GM13977 (cell line): ENCODE measurements at regions not wholly inside any gene's neighbourhood (a gene's known extent, or its start where the extent isn't known, plus 50 kb on each side); places are given as distances from the start of the nearest gene placed in this dataset.

Source experiments
- DNase-seq: peaks from one replicate; pipeline ENCODE4 v3.0.0; 2012; ENCODE audit warnings: low spot score
- CTCF ChIP-seq: IDR thresholded peaks from 2 replicates; pipeline ENCODE4 v1.5.1; 2012; ENCODE audit warnings: mild to moderate bottlenecking, control low read depth; ENCODE audit not compliant: insufficient read depth; ENCODE audit errors: extremely low read depth, missing control alignments
- in situ Hi-C: fragments of 300-500 bp; cut with MboI; formaldehyde crosslinking; loops from one replicate; pipeline ENCODE4 v1.12.0; 2022; ENCODE audit warnings: low sequenced_read_pairs, low pct_unique_long_range_greater_than_20kb, mixed read lengths, inconsistent platforms; ENCODE audit not compliant: unreplicated experiment

DNA sequence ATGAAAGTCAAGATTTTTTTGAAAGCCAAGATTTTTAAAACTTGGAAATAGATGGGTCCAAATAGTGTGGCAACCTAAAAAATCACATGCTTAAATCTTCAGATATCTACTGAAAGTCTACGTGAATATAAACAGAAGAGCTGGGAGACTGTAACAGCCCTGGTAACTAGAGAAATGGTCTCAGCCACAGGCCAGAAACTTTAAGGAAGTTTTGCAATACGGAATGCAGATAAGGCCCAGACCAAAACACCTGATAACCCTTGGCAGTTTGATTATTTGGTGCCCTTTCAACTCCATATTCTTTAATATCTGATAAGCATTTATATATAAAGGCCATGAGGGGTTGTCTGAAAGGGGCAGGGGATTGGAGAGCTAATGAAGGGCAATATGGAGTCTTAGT is 537.3 kb upstream of the TGFBR2 start:
- no peak for DNase-seq
- in situ Hi-C loops: no loop called here
- TF ChIP-seq CTCF: no peak

DNA sequence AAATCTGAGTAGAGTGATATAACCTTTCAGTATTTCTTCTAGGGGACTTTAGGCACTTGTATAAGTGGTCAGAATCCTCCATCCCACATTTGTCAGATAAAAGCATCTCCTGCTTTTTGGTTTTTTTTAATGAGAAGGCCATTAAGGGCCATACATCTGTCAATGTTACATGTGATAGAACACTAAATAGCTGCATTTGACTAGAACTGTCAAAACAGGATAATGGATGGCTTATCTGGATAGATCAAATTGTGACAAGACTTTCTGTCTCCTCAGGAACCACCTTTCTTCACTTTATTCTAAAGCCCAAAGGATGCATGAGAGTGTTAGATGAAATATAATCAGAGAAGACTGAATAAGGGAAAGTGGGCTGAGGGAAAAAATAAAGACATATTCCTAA is 533.4 kb upstream of the TGFBR2 start:
- in situ Hi-C loops: no loop called here
- TF ChIP-seq CTCF: no peak

GRCh38 chr3:30073622-30074021 is 532.8 kb upstream of the TGFBR2 start:
- in situ Hi-C loops: no loop called here
- DNase-seq: no peak
- TF ChIP-seq CTCF: no peak

More for the DNA sequence above, 533.4 kb upstream of the TGFBR2 start:
- DNase-seq: no peak

DNA sequence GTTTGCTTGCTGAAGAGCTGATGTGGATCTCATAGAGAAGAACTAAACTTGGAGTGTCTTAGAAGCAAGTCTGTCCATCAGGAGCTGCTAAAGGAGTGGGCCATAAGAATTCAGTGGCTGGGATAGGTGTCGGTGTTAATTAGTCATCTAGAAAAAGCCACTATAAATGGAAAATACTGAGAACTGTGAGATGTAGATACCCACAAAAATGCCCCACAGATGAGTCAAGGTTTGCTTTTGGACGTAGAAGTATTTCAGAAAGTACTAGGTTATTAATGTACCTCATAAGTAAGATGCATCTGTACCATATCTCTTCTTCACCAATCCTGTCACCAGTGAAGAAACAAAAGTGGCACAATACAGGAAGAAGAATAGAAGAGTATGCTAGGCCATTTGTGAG is 530.9 kb upstream of the TGFBR2 start:
- DNase-seq: no peak
- in situ Hi-C loops: no loop called here
- no peak for TF ChIP-seq CTCF

GRCh38 chr3:30076899-30077298 is 529.5 kb upstream of the TGFBR2 start:
- in situ Hi-C loops: no loop called here
- no peak for TF ChIP-seq CTCF
- no peak for DNase-seq

DNA sequence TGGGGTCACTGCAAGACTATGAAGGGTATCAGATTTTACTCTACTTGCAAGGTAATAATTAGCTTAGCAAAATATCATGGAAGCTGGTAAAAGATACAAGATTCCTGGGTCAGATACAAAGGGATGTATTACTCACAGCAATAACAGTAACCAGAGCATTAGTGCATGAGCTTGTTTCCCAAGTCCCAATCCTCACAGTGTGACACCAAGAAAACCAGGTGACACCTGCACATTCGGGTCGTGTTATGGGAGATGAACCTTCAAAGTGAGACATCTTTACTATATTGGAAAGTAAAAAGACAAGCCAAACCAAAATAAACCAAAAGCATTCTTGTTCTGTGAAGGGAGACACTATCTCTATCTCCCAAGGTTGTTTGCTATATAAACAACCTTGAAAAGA is 528.7 kb upstream of the TGFBR2 start:
- no peak for TF ChIP-seq CTCF
- DNase-seq: no peak
- in situ Hi-C loops: no loop called here

DNA sequence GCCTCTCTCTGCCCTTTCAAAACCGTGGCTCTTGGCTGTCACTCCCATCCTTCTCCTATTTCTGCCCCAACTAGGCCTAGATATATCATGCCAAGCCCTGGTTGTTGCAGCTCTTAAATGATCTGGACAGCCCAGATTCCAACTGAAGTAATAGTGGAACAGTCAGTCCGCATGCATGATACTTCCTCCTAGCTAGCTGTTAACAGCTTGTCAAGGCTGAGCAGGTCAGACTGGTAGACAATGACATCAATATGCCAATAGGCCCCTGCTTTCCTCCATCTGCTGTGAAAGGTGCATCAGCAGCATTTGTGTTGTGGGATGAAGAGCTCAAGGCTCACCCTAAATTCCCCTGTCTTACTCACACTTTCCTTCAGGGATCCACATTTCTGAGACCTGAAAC is 527.7 kb upstream of the TGFBR2 start:
- TF ChIP-seq CTCF: no peak
- no peak for DNase-seq
- in situ Hi-C loops: no loop called here
